GOT3 (cell line): ENCODE measurements at regions not wholly inside any gene's neighbourhood (a gene's known extent, or its start where the extent isn't known, plus 50 kb on each side); places are given as distances from the start of the nearest gene placed in this dataset.

ENCODE experiments used
- DNase-seq: peaks from one replicate; lab custom pipeline; 2025; ENCODE audit warnings: mixed read lengths; lab: John Stamatoyannopoulos, UW

DNA sequence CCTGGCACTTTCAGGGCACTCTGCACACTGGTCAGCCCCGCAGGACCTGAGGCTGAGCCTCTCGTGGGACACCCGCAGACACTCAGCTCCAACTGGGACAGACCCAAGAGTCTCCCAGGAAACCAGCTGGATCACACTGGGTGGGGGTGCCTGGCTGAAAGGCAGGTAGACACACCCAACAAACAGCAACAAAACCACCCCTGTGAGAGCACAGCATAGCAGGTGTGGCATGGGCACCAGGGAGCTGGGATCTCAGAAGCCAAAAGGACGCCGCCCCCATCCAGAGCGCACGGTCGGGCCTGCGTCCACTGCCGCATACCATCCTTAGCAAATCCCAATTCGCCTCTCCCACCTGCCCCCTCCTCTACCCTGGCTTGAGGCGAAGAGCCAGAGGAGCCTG lies 154.2 kb upstream of the LINGO1 start:
- no peak for DNase-seq

DNA sequence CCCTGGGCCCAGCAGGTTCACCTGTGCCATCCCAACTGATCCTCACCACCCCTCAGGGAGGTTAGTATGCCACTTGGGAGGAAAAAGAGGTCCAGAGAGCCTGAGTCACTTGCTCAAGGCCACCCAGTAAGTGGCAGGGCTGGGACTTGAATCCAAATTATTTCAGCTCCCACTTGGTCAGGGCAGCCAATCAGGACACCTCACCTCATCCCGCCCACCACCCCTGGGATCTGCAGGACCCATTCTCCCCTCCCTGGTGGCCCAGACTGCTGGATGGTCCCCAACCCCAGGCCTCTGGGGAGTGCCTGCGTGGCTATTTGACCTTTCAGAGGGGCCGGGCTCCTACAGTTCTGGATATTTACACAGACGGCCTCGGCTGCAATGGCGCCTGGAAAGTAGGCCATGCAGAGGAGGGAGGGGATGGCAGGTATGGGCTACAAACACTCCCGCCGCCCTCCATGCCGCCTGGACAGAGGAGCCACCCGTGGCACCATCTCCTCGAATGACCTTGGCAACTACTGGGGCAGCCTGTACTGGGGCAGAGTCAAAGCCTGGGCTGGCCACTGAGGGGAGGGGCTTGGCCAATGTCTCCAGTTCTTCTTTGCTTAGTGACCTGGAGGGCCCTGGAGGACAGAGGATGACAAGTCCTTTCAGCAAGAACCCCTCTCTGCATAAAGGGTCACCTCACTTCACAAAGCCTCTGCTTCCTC lies 153.6 kb upstream of the LINGO1 start:
- no peak for DNase-seq

- no peak for DNase-seq
These were observed 151.9 kb upstream of the LINGO1 start for GRCh38 chr15:77784361-77785292.

GRCh38 chr15:77783636-77784035 lies 150.9 kb upstream of the LINGO1 start:
- no peak for DNase-seq

- DNase-seq: no peak
These were observed 150.0 kb upstream of the LINGO1 start for GRCh38 chr15:77782691-77783090.

DNA sequence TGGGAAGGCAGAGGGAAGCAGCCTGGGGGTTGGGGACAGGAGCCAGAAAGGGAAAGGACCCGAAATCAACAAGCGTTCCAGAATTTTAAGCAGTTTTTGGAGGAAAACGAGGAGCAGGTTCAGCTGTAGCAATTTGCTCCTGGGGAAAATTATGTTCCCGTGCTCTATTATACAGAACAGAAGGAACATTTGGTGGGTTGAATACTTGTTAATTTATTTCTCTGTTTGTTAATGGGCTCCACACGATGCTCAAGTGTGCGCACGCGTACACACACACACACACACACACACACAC lies 149.2 kb upstream of the LINGO1 start:
- no peak for DNase-seq

DNA sequence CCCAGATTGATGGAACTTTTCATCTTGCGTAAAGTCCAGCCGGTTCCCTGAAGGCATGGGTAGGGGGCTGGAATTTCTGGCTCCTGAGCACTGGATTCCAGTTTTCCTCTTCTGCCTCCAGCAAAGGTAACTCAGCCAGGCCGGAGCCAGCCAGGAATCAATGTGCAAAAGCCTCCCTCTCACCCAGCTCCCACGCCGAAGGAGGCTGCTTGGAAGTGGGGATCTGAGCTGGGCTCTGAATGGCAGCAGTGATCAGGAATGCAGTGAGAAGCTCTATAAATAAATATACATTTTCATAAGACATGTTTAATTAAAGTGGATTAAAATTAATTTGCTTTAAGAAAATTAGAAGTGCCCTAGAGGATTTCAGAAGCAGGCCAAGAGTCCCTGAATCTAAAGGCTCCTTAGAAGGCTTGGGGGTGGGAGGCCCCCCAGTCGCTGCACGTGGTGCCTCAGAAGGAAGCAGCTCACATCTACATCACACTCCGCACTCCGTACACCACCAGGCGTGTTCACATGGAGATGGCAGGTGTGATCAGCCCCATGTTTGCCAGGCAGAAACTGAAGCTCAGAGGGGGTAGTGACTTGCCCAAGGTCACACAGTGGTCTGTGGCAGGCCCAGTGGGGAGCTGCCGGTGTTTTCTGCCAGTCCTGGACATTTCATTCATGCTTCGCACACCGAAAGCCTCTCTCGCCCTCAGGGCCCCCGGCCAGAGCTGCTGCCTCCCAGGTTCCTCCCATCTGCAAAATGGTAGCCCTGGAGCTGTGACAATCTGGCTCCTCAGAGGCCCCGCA lies 148.6 kb upstream of the LINGO1 start:
- no peak for DNase-seq

DNA sequence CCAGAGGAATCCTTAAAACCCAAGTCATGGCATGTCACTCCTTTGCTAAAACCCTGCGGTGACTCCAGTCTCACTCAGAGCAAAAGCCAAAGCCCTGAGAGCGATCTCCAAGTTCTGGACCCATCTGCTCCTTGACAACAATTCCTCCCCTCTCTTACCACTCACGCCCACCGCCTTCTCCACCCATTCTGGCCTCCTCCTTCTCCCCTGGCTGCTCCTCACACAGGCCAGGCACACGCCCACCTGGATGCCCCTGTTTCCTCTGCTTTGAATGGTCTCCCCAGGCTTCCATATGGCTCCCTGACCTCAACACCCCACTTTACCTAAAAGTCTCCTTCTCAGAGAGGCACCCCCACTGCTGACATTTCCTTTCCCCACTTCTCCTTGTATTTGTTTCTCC lies 146.1 kb upstream of the LINGO1 start:
- no peak for DNase-seq

DNA sequence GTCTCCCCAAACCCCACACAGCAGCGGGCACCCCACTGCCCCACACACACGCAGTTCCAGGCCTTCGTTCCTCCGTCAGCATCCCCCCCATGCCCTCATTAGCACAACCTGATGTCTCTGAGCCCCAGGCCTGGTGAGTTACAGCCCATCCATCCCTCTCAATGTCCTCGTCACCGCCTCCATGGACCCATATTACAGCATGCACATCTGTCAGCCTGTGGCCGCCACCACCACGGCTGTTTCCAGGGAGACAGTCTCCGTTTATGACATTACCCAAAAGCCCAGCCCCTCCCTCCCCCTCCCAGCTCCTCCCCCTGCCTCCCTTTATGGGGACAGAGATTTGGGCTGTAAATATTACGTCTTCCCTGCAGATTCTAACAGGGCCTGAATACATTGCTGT lies 143.1 kb upstream of the LINGO1 start:
- no peak for DNase-seq

- DNase-seq: no peak
These were observed 142.7 kb upstream of the LINGO1 start for GRCh38 chr15:77775373-77775772.

GRCh38 chr15:77774350-77774749 lies 141.6 kb upstream of the LINGO1 start:
- DNase-seq: no peak

DNA sequence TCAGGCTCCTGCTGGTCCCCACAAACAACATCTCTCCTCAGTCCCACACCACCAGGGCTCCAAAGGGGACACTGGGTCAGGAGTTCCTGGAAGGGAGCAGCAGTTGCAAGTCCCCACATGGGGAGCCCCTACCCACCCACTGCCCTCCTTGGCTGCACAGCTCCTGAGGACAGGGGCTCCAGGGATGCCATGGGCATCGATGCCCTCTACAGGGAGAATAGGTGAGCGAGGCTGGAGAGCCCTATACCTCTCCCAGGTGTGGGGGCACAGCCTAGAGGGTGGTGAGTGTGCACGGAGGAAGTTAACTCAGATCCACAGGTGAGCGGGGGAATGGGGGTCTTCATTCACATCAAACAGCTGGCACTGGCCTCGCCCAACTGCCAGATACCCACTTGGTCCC lies 141.2 kb upstream of the LINGO1 start:
- DNase-seq: no peak

DNA sequence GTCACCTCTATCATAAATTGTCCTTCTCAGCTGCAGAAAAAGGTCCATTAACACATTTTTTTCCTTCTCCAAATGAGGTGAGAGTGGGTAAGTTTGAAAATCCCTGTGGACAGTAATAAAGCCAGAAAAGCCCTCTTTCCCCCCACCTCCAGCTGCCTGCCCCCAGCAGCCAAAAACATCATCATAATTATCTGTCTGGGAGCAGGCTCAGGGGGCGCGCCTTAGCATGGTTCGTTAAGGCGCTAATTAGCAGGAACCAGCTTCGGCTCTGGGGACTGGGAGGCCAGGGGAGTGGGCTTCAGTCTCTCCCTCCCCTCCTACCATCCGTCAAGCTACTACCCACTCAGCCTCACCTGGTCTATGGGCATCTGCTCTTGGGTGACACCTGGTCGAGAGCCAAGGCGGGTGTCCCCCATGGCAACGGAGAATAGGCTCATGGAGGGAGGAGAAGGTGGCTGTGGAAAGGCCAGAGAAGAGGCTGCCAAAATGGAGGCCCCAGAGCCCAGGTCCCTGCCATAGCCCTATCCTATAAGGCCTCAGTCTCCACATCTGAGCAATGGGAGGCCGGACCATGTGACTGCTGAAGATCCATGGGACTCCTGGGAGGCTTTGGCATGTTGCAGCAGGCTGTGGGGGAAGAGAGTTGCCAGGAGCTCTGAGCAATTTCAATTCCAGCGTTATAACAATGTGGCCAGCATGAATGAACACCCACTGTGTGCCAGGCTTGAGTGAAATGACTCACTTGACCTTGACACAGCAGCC lies 140.1 kb upstream of the LINGO1 start:
- no peak for DNase-seq

DNA sequence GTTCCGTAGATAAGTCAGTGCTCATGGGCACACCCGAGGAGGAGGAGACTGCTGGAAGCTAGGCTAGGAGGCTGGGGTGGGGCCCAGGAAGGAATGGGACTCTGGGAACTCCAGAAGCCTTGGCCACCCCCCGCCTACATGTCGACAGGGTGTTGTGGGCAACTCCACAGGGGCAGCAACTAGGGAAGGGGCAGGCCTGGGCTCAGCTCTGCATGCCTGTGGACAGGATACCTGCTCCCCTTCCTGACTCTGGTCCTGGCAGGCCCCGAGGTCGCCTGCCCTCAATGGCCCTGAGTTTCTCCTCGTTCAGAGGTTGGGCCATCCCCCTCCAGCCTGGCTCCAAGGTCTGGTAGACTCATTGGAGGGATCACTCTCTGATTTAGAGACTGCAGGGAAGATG lies 138.9 kb upstream of the LINGO1 start:
- no peak for DNase-seq

DNA sequence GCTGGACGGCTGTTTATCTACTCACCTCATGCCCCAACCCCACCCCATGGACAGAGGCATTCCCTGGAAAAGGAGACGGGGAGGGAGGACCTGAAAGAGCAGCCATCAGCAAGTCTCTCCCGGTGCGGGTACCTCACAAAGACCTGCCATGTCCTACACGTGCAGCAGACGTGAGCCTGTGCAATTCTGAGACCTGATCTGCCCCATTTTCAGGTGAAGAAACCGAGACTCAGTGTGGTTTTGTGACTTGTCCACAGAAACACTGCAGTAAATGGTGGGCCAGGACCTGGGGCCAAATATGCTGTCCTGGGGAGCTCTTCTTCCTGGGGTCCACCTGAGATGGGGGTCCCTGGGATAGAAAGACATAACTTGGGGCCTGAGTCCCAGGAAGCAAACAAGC lies 137.0 kb upstream of the LINGO1 start:
- no peak for DNase-seq

DNA sequence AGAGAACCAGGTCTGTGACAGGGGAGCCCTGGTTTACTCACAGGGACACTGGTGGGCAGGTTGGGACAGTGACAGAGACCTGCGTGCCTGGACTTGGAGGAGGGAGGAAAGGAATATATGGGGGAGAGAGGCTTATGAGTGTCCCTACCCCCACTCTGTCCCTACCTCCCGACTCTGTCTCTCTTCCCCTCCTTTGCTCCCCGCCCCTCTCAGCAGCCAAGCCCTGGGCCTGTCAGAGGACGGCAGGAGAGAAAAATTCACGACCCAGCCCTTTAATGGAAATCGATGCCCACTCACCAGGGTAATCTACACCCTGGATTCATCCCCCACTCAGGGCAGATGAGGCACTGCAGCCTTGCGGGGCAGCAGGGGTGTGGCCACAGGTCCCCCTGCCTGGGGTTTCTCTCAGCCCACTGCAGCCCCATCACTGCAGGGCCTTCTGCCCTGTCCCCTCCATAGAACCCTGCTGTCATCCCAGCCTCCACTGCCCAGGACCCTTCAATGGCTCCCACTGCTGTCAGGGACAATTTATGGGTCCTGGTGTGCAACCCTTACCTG lies 135.9 kb upstream of the LINGO1 start:
- DNase-seq: no peak

- DNase-seq: no peak
These were observed 135.4 kb upstream of the LINGO1 start for GRCh38 chr15:77768107-77768506.

GRCh38 chr15:77764095-77764494 lies 131.4 kb upstream of the LINGO1 start:
- DNase-seq: no peak

GRCh38 chr15:77762747-77763355 lies 130.1 kb upstream of the LINGO1 start:
- no peak for DNase-seq

DNA sequence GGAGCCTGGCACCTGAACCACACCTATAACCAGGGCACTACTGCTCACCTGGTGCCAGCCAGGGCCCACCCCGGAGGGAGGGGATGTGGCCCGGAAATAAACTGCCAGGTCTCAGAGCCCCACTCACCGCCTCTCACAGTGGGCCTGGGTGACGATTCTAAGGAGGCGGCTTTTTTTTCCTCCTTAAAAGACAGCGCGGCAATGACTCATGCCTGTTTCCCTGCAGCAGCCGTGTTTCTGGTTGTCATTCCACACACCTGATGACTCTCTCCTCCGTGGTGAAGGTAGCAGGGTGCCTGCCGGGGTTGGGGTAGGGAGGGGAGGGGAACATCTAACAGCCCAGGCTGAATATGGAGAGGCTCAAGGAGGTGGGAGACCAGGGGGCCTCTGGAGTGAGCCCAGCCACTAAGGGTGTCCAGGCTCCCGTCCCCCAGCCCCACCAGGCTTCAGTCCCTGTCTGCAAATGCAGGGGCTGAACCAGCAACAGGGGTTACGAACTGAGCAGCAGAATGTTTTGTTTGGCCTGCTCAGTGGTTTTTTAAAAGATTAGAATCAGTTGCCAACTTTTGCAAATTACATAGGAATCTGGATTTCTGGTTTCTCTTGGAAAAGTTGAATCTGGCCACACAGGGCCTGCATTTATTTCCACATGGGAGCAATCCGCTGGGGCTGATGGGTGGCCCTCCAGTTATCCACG lies 127.3 kb upstream of the LINGO1 start:
- DNase-seq: no peak

DNA sequence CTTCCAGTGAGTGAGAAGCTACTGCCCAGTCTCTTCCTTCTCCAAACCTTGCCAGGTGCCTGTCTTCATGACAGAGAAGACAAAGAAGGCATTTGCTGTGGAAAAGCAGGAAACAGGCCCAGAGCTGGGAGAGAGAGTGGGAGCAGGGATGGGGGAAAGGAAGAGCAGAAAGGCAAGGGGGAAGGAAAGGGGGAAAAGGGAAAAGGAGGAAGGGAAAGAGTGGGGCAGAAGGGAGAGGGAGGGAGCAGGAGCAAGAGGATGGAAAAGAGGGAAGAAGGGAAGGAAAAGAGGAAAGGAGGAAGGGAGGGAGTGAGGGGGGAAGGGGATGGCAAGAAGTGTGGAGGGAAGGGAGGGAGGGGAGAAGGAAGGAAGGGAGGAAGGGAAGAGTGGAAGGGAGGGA lies 121.2 kb upstream of the LINGO1 start:
- DNase-seq: no peak
